Hippocampal formation (tissue), 2 donors: ENCODE measurements at regions not wholly inside any gene's neighbourhood (a gene's known extent, or its start where the extent isn't known, plus 50 kb on each side); places are given as distances from the start of the nearest gene placed in this dataset.

ENCODE experiments used
- DNase-seq, 2 donors: peaks; one replicate each; lab custom pipeline; 2025; lab: John Stamatoyannopoulos, UW

DNA sequence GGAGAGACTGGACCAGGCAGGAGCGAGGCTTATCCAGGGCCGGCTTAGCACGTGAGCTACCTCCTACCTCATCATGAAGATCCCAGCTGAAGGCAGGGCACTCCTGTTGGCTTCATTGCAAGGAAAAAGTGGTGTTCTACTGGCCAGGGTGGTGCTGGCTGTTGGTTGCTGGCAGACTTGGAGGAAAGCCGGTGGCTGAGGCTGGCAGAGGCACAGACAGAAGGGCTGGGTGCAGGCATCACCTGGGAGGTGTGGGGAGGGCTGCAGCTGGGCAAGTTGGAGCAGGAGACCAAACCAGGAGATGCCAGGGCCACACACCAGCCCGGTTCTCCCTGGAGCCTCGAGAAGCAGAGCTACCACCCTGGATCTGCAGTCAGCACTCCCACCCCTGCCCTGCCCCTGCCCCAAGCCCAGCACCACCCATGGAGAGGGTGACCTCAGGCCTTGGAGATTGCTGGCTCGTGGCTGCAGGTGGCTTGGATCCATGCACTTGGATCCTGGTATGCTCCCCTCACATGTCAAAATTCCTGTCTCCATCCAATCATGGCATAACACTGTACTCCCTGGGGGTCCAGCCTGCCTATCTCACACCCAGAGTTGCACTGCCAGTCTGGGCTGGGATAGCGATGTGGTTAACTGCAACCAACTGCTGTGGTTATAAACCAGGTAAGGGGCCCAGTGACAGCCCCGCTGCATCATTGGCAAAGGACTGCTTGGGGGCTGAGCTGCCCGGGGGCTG lies 49.7 kb downstream of the GLI2 start:
- DNase-seq, result no peak

GRCh38 chr2:120786038-120786960 lies 50.6 kb downstream of the GLI2 start:
- DNase-seq, result no peak

DNA sequence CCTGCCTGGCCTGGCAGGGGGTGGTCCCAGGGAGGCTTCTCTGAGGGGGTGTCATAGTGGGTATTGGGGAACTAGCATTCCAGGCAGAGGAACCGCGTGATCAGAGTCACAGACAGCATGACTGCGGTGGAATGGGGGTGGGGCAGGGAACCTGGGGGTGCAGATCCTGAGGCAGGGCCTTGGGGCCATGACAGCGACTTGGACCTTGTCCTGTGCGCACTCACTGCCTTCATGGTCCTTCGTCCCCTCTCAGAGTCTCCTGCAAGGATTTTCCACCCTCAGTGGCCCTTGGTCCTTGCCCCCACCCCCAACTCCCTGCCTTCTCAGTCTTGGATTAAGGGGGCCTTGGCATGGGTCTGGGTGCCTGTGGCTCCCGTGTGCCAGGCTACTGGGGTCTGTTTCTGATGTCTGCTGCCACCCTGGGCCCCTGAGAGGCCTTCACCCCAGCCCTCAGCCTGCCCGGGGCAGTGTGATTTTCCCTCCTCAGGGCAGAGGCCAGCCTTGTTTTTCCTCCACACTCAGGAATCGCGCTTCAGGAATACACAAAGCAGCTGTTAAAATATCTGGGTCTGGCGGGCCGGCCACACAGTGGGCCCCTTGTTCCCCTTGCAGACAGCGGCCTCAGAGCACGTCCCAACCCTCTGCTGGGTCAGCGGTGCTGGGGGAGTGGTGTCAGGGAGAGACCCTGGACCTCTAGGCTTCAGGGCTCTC lies 51.6 kb downstream of the GLI2 start:
- no peak for DNase-seq

- no peak for DNase-seq
Measured at GRCh38 chr2:120787822-120788700, 52.4 kb downstream of the GLI2 start.

- DNase-seq, result no peak
Measured at GRCh38 chr2:120791243-120791961, 55.7 kb downstream of the GLI2 start.

DNA sequence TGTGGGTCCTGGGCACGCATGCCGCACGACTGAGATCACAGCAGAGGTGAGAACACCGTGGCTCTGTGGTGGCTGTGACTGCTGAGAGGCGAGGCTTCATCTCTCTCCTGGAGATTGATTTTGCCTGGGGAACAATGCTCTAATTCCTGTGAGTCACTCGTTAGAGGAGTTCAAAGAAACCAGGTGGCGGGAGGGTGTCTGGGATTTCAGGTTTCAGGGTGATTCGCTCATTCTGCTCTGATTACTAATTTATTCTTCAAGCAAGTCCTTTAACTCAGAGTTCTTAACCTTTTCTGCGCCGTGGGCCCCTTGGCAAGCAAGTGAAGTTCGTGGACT lies 56.3 kb downstream of the GLI2 start:
- no peak for DNase-seq

DNA sequence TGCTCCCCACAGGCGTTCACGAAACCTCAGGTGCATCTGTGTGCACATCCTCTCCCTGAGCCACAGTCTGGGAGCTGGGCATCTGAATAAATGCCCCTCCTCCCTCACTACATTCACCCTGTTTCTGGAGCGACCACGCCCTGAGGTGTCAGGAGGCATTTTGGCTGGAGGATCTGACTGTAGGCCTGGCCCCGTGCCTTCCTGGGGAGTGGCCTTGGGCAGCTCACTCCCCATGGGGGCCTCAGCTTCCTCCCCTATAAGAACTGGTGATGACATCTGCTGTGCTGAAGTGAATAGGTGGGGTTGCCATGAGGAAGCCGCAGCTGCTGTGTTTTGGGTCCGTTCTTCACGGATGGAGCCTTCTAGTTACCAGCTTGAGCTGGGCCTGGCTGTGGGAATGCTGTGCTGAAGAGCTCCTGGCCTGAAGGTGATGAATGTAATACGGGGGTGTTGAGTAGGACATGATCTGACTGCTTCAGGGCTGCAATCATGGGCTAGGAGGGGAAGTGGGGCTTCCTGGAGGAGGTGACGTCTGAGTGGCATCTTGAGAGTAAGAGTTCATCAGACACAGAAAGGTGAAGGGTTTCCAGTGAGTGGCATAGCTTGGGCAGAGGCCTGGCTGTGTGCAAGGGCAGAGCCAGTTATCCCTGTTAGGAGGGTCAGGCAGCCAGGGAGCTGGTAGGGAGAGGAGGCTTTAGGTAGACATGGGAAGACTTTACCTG lies 58.2 kb downstream of the GLI2 start:
- DNase-seq, result no peak

DNA sequence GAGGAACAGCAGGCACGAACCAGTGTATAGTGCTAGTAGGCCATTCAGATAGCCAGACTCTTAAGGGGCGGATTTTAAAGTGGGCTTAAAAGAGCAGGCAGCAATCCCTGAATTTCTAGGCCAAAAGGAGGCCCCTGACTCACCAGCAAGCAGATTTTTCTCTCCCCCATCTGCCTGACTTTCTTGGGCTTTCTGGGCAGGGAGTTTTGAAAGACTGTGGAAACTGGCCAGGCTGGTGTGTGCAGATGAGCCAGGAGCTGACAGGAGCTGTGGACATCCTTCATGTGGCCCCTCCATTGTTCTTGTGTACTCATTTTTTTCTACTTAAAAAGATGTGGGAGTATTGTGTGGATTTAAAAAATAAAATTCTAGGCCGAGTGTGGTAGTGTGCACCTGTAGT lies 59.0 kb downstream of the GLI2 start:
- DNase-seq, result no peak

DNA sequence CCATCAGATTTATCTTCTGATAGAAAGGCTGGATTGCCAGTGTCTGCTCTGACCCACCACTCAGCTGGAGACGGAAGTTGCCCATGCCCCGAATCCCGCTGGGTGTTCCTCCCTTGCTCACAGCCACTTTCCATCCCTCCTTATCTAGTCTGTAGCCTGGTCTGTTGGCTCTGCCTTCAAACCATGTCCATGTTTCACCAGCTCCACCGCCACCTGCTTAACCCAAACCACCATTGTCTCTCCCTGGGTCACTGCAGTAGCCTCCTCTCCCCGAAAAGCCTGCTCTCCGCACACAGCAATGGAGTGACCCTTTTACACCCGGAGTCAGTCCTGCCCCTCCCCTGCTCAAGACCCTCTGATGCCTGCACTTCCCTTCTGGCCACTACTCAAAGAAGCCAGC lies 60.4 kb downstream of the GLI2 start:
- DNase-seq, result no peak

DNA sequence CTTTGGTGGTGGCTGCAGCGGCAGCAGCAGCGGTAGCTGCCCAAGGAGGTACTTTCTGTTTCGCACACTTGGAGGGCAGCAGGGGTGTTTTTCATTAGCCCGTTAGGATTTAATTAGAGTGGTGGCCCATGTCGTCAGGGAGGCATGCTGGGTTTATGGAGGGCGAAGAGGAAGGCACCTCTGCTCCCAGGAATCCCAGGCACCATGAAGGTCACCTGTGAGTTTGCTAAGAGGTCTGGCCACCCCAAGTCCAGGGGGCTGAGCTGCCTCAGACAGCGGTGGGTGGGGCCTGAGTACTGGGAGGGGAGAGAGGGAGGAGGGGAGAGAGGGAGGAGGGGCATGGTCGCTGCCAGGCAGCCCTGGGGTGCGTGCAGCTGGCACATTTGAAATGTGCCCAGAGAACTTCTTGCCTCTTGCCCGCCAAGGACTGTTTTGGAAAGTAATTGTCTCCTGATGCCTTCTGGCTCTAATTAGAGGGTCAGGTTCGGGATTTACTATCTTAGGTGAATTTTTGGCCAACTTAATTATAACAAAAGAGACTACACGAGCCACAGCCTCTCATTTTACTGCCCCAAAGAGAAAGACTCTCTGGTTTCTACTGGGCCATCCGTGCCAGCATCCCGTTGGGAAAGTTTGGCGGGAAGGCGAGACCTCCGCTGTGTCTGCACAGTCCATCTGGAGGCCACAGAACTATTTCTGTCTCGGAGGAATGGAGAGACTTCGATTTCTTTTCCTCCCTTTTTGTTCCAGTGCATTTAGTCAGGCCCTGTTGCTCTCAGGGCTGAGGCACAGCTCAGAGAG lies 62.0 kb downstream of the GLI2 start:
- DNase-seq, result no peak

DNA sequence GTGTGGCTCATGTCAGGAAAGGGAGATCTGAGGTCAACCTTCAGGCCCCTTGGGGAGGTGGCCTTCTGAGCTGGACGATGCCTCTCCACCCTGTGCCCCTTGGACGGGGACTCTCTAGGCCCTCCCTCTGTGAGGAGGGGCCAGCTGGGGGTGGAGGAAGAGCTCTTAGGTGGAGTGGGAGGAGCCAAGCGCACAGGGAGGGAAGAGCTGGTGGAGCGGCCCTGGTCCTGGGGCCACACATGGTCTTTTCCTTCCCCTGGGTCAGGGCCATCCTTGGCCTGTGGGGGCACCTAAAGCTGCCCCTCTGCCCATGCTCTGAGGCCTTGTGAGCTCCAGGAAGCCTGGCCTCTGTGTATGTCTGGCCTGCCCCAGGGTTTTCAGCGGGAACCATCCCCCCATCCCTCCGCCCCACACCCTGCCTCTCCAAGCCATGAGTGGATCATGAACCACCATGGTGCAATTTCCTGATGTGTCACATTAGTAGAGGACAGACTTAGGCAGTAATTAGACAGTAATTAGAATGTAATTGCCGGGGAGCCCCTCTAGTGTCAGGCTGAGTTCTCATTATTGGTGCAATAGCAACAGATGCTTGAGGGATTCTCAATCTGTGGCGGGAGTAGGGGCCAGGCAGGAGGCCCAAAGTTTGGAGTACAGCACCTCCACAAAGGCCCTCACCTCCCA lies 63.0 kb downstream of the GLI2 start:
- no peak for DNase-seq

DNA sequence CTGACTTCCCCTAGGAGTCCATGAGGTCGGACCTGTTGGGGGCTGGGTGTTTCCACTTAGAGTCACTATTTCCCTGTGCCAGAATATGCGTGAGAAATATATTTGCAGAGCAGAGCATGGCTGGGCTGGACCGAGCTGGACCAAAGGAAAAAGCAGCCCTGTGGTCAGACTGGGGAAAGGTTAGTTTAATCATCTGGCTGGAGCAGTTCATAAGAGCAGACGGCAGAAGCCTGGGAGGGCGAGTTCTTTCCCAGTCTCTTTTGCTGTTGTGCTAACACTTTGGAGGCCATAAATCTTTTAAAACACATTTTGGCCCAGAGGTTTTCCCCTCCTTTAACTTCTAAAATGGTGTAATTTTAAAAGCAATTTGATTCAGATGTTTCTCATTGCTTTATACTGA lies 66.5 kb downstream of the GLI2 start:
- no peak for DNase-seq

- DNase-seq, result no peak
Measured at GRCh38 chr2:120802867-120803484, 67.3 kb downstream of the GLI2 start.

- DNase-seq, result no peak
Measured at GRCh38 chr2:120803764-120804335, 68.2 kb downstream of the GLI2 start.

- DNase-seq, result no peak
Measured at GRCh38 chr2:120804459-120804858, 68.8 kb downstream of the GLI2 start.

DNA sequence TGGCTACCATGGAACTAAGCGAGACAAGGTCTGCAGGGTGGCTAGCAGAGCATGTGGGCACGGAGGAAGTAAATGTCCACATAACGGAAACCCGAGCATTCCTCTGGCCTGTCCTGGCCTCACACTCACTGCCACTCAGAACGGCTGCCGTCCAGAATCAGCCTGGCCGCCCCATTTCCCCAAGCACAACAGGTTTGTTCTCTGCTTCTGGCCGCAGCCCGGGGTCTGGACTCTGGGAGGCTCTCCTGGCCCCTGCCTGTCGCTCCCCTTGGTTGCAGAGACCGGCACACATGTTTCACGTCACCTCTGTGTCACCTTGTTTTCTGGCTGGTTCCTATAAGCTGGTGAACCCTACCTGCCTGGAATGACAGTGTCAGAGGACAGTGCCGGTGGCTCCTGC lies 69.3 kb downstream of the GLI2 start:
- no peak for DNase-seq

DNA sequence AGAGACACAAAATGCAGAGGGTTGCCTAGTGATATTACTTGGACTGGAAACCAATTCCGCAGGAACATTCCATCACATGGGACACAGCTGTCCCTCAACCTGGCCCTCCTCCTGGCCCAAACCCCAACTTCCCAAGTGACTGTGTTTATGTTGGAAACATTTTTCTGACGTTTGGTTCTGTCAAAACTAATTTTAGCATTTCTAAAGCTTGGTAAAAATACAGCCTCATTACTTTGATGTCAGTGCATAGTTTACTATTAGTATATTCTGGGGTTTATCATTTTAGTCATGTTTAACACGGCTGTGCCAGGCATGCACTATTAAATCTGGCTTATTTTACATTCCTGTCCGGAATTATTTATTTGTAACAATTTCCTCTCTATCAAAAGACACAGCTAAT lies 69.9 kb downstream of the GLI2 start:
- DNase-seq, result no peak

- DNase-seq, result no peak
Measured at GRCh38 chr2:120807751-120808150, 72.1 kb downstream of the GLI2 start.
